Mesenchymal stem cell (in vitro differentiated cells and primary cell): ENCODE measurements at regions not wholly inside any gene's neighbourhood (a gene's known extent, or its start where the extent isn't known, plus 50 kb on each side); places are given as distances from the start of the nearest gene placed in this dataset.
A peak's percentile ranks its signal among the peaks of the same experiment; 100 is the strongest.

Source experiments
- DNase-seq: peaks from one replicate; pipeline ENCODE4 v3.0.0-alpha.2; 2013
- H2AFZ ChIP-seq: one replicate; pipeline ENCODE4 v1.6.1; 2013; ENCODE audit warnings: low read depth, mild to moderate bottlenecking, control low read depth, inconsistent platforms, low read length, moderate library complexity
- H2AK5ac ChIP-seq: 2 replicates; pipeline ENCODE4 v1.6.1; 2013; ENCODE audit warnings: low read length, moderate library complexity, mild to moderate bottlenecking, inconsistent platforms; ENCODE audit not compliant: severe bottlenecking
- H2BK120ac ChIP-seq: one replicate; pipeline ENCODE4 v1.6.1; 2013; ENCODE audit warnings: low read depth, mild to moderate bottlenecking, inconsistent platforms, low read length, moderate library complexity
- H2BK12ac ChIP-seq, 2 experiments: one replicate each; pipeline ENCODE4 v1.6.1; 2013; ENCODE audit warnings: inconsistent platforms in 2 of 2, low read length in 2 of 2, mild to moderate bottlenecking in 2 of 2, moderate library complexity in 2 of 2, control low read depth in 1 of 2
- H2BK15ac ChIP-seq: one replicate; pipeline ENCODE4 v1.6.1; 2013; ENCODE audit warnings: mild to moderate bottlenecking, low read depth, inconsistent platforms; ENCODE audit not compliant: poor library complexity, severe bottlenecking
- H2BK5ac ChIP-seq: 2 replicates; pipeline ENCODE4 v1.6.1; 2013; ENCODE audit warnings: low read depth, mild to moderate bottlenecking, low read length, control low read depth, inconsistent platforms; ENCODE audit not compliant: poor library complexity, severe bottlenecking
- H3K14ac ChIP-seq, 2 experiments: one replicate each; pipeline ENCODE4 v1.6.1; 2013; ENCODE audit warnings: inconsistent platforms in 2 of 2, low read length in 2 of 2, control low read depth in 1 of 2, mild to moderate bottlenecking in 1 of 2, moderate library complexity in 1 of 2
- H3K18ac ChIP-seq, 2 experiments: one replicate each; pipeline ENCODE4 v1.6.1; 2013; ENCODE audit warnings: inconsistent platforms in 2 of 2, low read length in 2 of 2, control low read depth in 1 of 2, low read depth in 1 of 2, mild to moderate bottlenecking in 1 of 2
- H3K23ac ChIP-seq, 2 experiments: one replicate each; pipeline ENCODE4 v1.6.1; 2013; ENCODE audit warnings: inconsistent platforms in 2 of 2, low read length in 2 of 2, mild to moderate bottlenecking in 2 of 2, moderate library complexity in 2 of 2, control low read depth in 1 of 2
- H3K27ac ChIP-seq: 2 replicates; pipeline ENCODE4 v1.5.1; 2013; ENCODE audit warnings: mild to moderate bottlenecking, moderate library complexity, low read length, control low read depth, inconsistent platforms; ENCODE audit not compliant: poor library complexity, severe bottlenecking
- H3K27me3 ChIP-seq, 2 experiments: 2 replicates each; pipeline versions ENCODE4 v1.6.1 to v1.7.0; 2013; ENCODE audit warnings: low read length in 2 of 2, mild to moderate bottlenecking in 2 of 2, moderate library complexity in 2 of 2, control low read depth in 1 of 2, inconsistent platforms in 1 of 2; ENCODE audit not compliant: control insufficient read depth in 1 of 2, insufficient read depth in 1 of 2
- H3K36me3 ChIP-seq, 2 experiments: 2 replicates each; pipeline versions ENCODE4 v1.6.1 to v1.7.0; 2013; ENCODE audit warnings: low read length in 2 of 2, control low read depth in 1 of 2, inconsistent platforms in 1 of 2, low read depth in 1 of 2, mild to moderate bottlenecking in 1 of 2; ENCODE audit not compliant: insufficient read depth in 2 of 2, control insufficient read depth in 1 of 2
- H3K4ac ChIP-seq, 2 experiments: one replicate each; pipeline ENCODE4 v1.6.1; 2013; ENCODE audit warnings: inconsistent platforms in 2 of 2, low read length in 2 of 2, mild to moderate bottlenecking in 2 of 2, moderate library complexity in 2 of 2, control low read depth in 1 of 2, low read depth in 1 of 2
- H3K4me1 ChIP-seq: 2 replicates; pipeline ENCODE4 v1.6.1; 2013; ENCODE audit warnings: low read depth, low read length, control low read depth; ENCODE audit not compliant: control insufficient read depth, insufficient read depth
- H3K4me2 ChIP-seq: 2 replicates; pipeline ENCODE4 v1.6.1; 2013; ENCODE audit warnings: low read length, mild to moderate bottlenecking, inconsistent platforms; ENCODE audit not compliant: poor library complexity, severe bottlenecking
- H3K4me3 ChIP-seq, 2 experiments: 2 replicates each; pipeline versions ENCODE4 v1.5.1 to v1.7.0; 2013; ENCODE audit warnings: low read length in 2 of 2, mild to moderate bottlenecking in 2 of 2, control low read depth in 1 of 2, low read depth in 1 of 2; ENCODE audit not compliant: insufficient read depth in 1 of 2
- H3K79me1 ChIP-seq: replicated peaks from 2 replicates; pipeline ENCODE4 v1.6.1; 2013; ENCODE audit warnings: mild to moderate bottlenecking, control low read depth, low read length, inconsistent platforms; ENCODE audit not compliant: poor library complexity, severe bottlenecking
- H3K9ac ChIP-seq: 2 replicates; pipeline ENCODE4 v1.7.0; 2013; ENCODE audit warnings: mild to moderate bottlenecking, low read length, moderate library complexity
- H3K9me3 ChIP-seq: 2 replicates; pipeline ENCODE4 v1.7.0; 2013; ENCODE audit warnings: mild to moderate bottlenecking, low read length; ENCODE audit not compliant: control insufficient read depth
- H4K8ac ChIP-seq: one replicate; pipeline ENCODE4 v1.6.1; 2013; ENCODE audit warnings: inconsistent platforms, mild to moderate bottlenecking, low read length, moderate library complexity
- H4K91ac ChIP-seq: one replicate; pipeline ENCODE4 v1.6.1; 2013; ENCODE audit warnings: mild to moderate bottlenecking, low read length, inconsistent platforms
- WGBS: methylation state at CpG from one replicate; pipeline ENCODE4 v1.1.7; 2013; ENCODE audit warnings: mixed read lengths; 5-methylcytosine and 5-hydroxymethylcytosine counted together

GRCh38 chr15:95325763-95326404 is 1004.6 kb upstream of the NR2F2 start:
- WGBS: 60% methylated on average over 5 of the region's 7 CpGs
- no peak overlapping the region for H2AFZ ChIP-seq
- no peak overlapping the region for H2BK12ac ChIP-seq
- no peak overlapping the region for H2BK15ac ChIP-seq
- H3K4ac ChIP-seq: no peak overlapping the region
- H3K18ac ChIP-seq: no peak overlapping the region
- no peak overlapping the region for H2BK120ac ChIP-seq
- H4K91ac ChIP-seq: no peak overlapping the region
- no peak overlapping the region for H3K9ac ChIP-seq
- H3K4me2 ChIP-seq: no peak overlapping the region
- peak overlapping the region in 1 of 2 experiments; percentile 78 for H3K4me3 ChIP-seq
- H3K14ac ChIP-seq: no peak overlapping the region
- no peaks in the 10 kb centered on the region for H3K9me3 ChIP-seq
- DNase-seq: peak; percentile 36
- peaks cover 4% of the 10 kb centered on the region for H3K4me1 ChIP-seq
- no peaks in the 10 kb centered on the region for H3K79me1 ChIP-seq
- peaks cover 0 to 13% of the 10 kb centered on the region in 2 experiments for H3K27me3 ChIP-seq
- H3K23ac ChIP-seq: no peak overlapping the region
- no peak overlapping the region for H3K27ac ChIP-seq
- H4K8ac ChIP-seq: no peak overlapping the region
- H2AK5ac ChIP-seq: no peak overlapping the region
- no peaks in the 10 kb centered on the region for H3K36me3 ChIP-seq
- H2BK5ac ChIP-seq: no peak overlapping the region

DNA sequence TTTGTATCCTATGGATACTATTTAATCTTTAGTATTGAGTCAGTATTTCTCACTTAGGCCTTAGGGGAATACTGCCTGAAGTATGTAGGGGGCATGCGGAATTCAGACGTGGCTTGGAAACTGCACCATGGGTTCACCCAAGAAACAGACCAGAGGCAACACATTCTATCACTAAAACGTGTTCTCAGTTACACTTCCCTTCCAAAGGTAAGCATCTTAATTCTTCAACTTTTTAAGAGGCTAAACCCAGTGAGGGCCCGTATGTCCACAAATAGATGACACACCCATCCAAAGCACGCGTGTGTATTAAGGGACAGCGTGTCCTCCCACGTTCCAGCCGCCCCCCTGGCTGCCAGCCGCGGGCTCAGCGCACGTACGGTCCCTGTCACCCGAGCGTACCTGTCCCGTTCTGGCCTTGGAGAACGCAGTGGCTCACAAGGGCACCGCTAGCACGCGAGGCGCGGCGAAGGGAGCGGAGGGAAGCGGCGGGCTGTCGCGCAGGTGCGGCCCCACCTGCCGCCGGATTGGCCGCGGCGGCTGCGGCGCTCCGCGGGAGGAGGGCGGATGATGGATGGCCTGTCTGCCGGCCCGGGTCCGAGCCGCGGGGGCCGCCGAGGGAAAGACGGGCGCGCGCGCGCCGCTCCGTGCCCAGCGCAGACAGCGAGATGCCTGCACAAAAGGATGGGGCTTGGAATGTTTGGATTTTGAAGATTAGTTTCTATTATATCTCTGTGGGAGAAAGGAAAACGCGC is 1003.9 kb upstream of the NR2F2 start:
- peak overlapping the region; percentile 69 for H2AFZ ChIP-seq
- H2BK15ac ChIP-seq: peak overlapping the region; percentile 83
- peak overlapping the region; percentile 92 for H3K4me2 ChIP-seq
- H3K4me1 ChIP-seq: peaks cover 4% of the 10 kb centered on the region
- peak overlapping the region; percentile 90 to 95 for H3K18ac ChIP-seq
- peak; percentile 18 for DNase-seq
- H4K8ac ChIP-seq: peak overlapping the region; percentile 77
- no peaks in the 10 kb centered on the region for H3K9me3 ChIP-seq
- H3K27me3 ChIP-seq: peaks cover 0 to 13% of the 10 kb centered on the region in 2 experiments
- peak overlapping the region in 1 of 2 experiments; percentile 5 for H3K14ac ChIP-seq
- peak overlapping the region; percentile 55 for H3K9ac ChIP-seq
- 5% methylated on average over 58 of the region's 59 CpGs for WGBS
- H3K23ac ChIP-seq: peak overlapping the region in 1 of 2 experiments; percentile 29
- peak overlapping the region in 1 of 2 experiments; percentile 95 for H2BK12ac ChIP-seq
- H4K91ac ChIP-seq: peak overlapping the region; percentile 88
- H3K27ac ChIP-seq: no peak overlapping the region
- H3K4ac ChIP-seq: peak overlapping the region in 1 of 2 experiments; percentile 75
- peak overlapping the region; percentile 65 to 78 for H3K4me3 ChIP-seq
- no peak overlapping the region for H2BK5ac ChIP-seq
- H2BK120ac ChIP-seq: peak overlapping the region; percentile 59
- no peaks in the 10 kb centered on the region for H3K79me1 ChIP-seq
- H2AK5ac ChIP-seq: no peak overlapping the region
- H3K36me3 ChIP-seq: no peaks in the 10 kb centered on the region

DNA sequence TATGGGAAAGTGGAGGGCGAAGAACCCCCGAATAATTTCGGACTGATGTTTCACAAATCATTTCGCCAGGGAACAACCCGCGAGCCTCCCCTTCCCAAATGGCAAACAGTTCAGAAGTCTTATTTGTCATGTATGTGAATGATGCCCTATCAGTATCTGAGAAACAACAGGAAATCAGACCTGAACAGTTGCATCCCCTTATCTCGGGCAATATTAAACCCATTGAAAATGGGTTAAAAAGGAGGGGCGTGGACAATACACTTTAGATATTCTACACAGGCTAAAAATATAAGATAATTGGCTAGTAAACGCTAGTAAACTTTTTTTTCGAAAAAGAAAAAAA is 1003.3 kb upstream of the NR2F2 start:
- no peak for DNase-seq

GRCh38 chr15:95327661-95328060 is 1002.8 kb upstream of the NR2F2 start:
- 61% methylated on average over 10 of the region's 10 CpGs for WGBS
- Histone ChIP-seq H3K36me3 (no peaks in the 10 kb centered on the region), H3K4me3 (no peak overlapping the region), H3K27me3 (peaks cover 0 to 13% of the 10 kb centered on the region in 2 experiments), H2BK120ac (no peak overlapping the region), H2BK5ac (no peak overlapping the region), H3K4ac (no peak overlapping the region), H3K18ac (no peak overlapping the region), H3K23ac (no peak overlapping the region), H3K4me2 (no peak overlapping the region), H4K91ac (no peak overlapping the region), H2AK5ac (no peak overlapping the region), H2BK15ac (no peak overlapping the region), H3K27ac (no peak overlapping the region), H4K8ac (no peak overlapping the region), H3K79me1 (no peaks in the 10 kb centered on the region), H2BK12ac (no peak overlapping the region), H3K14ac (no peak overlapping the region), H2AFZ (no peak overlapping the region), H3K9ac (no peak overlapping the region), H3K4me1 (peaks cover 4% of the 10 kb centered on the region), H3K9me3 (no peaks in the 10 kb centered on the region)
- DNase-seq: no peak

More for the DNA sequence above, 1003.3 kb upstream of the NR2F2 start:
- Histone ChIP-seq H3K4me1 (peaks cover 4% of the 10 kb centered on the region), H3K27me3 (peaks cover 0 to 13% of the 10 kb centered on the region in 2 experiments), H3K14ac (no peak overlapping the region), H3K9ac (peak overlapping the region; percentile 55), H4K8ac (no peak overlapping the region), H2BK120ac (no peak overlapping the region), H2AK5ac (no peak overlapping the region), H3K27ac (no peak overlapping the region), H2BK12ac (no peak overlapping the region), H4K91ac (no peak overlapping the region), H3K18ac (no peak overlapping the region), H3K9me3 (no peaks in the 10 kb centered on the region), H2BK15ac (no peak overlapping the region), H3K79me1 (no peaks in the 10 kb centered on the region), H3K4me3 (peak overlapping the region in 1 of 2 experiments; percentile 78), H2AFZ (no peak overlapping the region), H3K4ac (no peak overlapping the region), H3K36me3 (no peaks in the 10 kb centered on the region), H3K23ac (no peak overlapping the region), H3K4me2 (peak overlapping the region; percentile 92), H2BK5ac (no peak overlapping the region)
- 17% methylated on average over 2 of the region's 10 CpGs for WGBS
